ENCODE measurements at regions not wholly inside any gene's neighbourhood (a gene's known extent, or its start where the extent isn't known, plus 50 kb on each side); places are given as distances from the start of the nearest gene placed in this dataset.

DNA sequence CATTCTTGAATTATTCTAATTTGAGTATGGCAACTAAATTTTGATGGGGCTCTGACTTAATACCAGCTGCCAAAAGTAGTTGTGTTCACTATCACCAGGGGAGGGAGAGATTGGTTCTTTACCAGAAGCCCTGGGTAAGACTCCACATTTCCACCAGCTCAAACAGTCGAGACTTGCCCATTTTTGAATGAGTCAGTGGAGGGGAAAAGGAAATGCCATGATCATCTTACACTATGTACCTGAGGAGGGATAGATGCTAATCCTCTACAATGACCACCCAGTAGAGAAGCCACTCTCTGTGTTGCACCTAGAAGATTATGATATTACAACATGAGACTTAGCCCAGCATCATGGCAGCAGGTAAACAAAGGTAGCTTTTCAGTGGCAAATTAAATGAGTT, 77.0 kb upstream of the SGK1 start:
- no peaks in the 10 kb centered on the region for H4K20me1 ChIP-seq (ENCODE audit: insufficient read depth, low read length, poor library complexity, severe bottlenecking)
- no peaks in the 10 kb centered on the region for H3K36me3 ChIP-seq (ENCODE audit: insufficient read depth, low read length)
- TF ChIP-seq, protein P1, sequence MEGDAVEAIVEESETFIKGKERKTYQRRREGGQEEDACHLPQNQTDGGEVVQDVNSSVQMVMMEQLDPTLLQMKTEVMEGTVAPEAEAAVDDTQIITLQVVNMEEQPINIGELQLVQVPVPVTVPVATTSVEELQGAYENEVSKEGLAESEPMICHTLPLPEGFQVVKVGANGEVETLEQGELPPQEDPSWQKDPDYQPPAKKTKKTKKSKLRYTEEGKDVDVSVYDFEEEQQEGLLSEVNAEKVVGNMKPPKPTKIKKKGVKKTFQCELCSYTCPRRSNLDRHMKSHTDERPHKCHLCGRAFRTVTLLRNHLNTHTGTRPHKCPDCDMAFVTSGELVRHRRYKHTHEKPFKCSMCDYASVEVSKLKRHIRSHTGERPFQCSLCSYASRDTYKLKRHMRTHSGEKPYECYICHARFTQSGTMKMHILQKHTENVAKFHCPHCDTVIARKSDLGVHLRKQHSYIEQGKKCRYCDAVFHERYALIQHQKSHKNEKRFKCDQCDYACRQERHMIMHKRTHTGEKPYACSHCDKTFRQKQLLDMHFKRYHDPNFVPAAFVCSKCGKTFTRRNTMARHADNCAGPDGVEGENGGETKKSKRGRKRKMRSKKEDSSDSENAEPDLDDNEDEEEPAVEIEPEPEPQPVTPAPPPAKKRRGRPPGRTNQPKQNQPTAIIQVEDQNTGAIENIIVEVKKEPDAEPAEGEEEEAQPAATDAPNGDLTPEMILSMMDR (conservative IDR thresholded peaks at IDR 0.05; ENCODE audit: low read length): no peak
- no peak for TF ChIP-seq EZH2phosphoT487 (IDR thresholded peaks at IDR 0.05; ENCODE audit: borderline replicate concordance)

DNA sequence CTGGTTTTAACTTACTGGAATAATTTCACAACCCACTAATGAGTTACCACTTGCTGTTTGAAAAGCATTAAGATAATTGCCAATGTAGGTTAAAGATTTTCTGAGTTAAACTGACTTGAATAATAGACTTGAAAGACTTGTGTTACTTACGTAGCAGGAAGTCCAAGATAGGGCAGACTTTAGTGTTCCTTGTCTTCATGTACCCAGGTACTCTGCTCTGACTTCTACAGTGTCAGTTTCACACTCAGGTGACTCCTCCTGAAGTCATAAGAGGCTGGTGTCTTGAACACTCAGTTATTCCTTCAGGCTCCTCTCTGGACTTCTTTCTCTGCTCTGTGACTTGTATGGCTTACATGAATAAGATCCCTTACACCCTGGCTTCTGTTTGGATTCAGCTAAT, 76.3 kb upstream of the SGK1 start:
- H3K4me3 ChIP-seq (ENCODE audit: low read length, poor library complexity, severe bottlenecking): no peak overlapping the region
- H3K27me3 ChIP-seq (ENCODE audit: insufficient read depth, low read length, poor library complexity, severe bottlenecking): no peaks in the 10 kb centered on the region
- H3K4me2 ChIP-seq (ENCODE audit: low read depth, low read length, poor library complexity, severe bottlenecking): no peak overlapping the region
- no peaks in the 10 kb centered on the region for H4K20me1 ChIP-seq (ENCODE audit: insufficient read depth, low read length, poor library complexity, severe bottlenecking)
- no peaks in the 10 kb centered on the region for H3K4me1 ChIP-seq (ENCODE audit: insufficient read depth, low read length, poor library complexity, severe bottlenecking)
- no peaks in the 10 kb centered on the region for H3K9me3 ChIP-seq (ENCODE audit: insufficient read depth, low read depth, low read length)
- H3K9ac ChIP-seq (ENCODE audit: low read depth, low read length, poor library complexity, severe bottlenecking): no peak overlapping the region
- TF ChIP-seq, protein P1 (conservative IDR thresholded peaks at IDR 0.05; ENCODE audit: low read length): no peak
- TF ChIP-seq EZH2phosphoT487 (IDR thresholded peaks at IDR 0.05; ENCODE audit: borderline replicate concordance): no peak
- H3K36me3 ChIP-seq (ENCODE audit: insufficient read depth, low read length): no peaks in the 10 kb centered on the region
- no peaks in the 10 kb centered on the region for H3K9me2 ChIP-seq (replicated peaks; ENCODE audit: low read depth, low read length)
- no peak overlapping the region for H2AFZ ChIP-seq (ENCODE audit: low read length)
- H3F3A ChIP-seq (ENCODE audit: low read depth): no peaks in the 10 kb centered on the region
- no peaks in the 10 kb centered on the region for H3K79me2 ChIP-seq (ENCODE audit: insufficient read depth, low read length)

More for the DNA sequence above, 77.0 kb upstream of the SGK1 start:
- H3K27me3 ChIP-seq (ENCODE audit: insufficient read depth, low read length, poor library complexity, severe bottlenecking): no peaks in the 10 kb centered on the region
- H3K4me2 ChIP-seq (ENCODE audit: low read depth, low read length, poor library complexity, severe bottlenecking): no peak overlapping the region
- H3K79me2 ChIP-seq (ENCODE audit: insufficient read depth, low read length): no peaks in the 10 kb centered on the region
- no peak overlapping the region for H2AFZ ChIP-seq (ENCODE audit: low read length)
- H3F3A ChIP-seq (ENCODE audit: low read depth): no peaks in the 10 kb centered on the region
- H3K4me1 ChIP-seq (ENCODE audit: insufficient read depth, low read length, poor library complexity, severe bottlenecking): no peaks in the 10 kb centered on the region
- H3K4me3 ChIP-seq (ENCODE audit: low read length, poor library complexity, severe bottlenecking): no peak overlapping the region
- H3K9me3 ChIP-seq (ENCODE audit: insufficient read depth, low read depth, low read length): no peaks in the 10 kb centered on the region
- H3K9me2 ChIP-seq (replicated peaks; ENCODE audit: low read depth, low read length): no peaks in the 10 kb centered on the region
- H3K9ac ChIP-seq (ENCODE audit: low read depth, low read length, poor library complexity, severe bottlenecking): no peak overlapping the region

DNA sequence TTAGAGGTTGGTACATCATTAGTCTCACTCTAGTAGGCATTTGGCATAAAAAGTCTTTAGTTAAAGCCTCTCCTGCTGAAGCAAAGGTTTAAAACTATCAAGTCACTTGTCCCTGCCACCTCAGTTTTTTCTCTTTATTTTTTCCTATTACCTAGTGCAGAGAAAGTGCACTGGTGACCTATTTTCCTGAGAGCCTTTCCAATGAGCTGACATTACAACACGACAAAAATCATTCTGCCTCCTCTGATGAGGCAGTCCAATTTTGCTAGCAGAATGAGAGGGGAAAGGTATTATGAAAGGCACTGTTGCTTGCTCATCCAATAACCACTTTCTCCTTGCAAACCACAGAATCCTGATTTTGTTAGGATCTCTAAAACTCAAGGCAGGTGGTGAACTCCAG, 73.3 kb upstream of the SGK1 start:
- Histone ChIP-seq H3K9me3 (ENCODE audit: insufficient read depth, low read depth, low read length) (no peaks in the 10 kb centered on the region), H3K9ac (ENCODE audit: low read depth, low read length, poor library complexity, severe bottlenecking) (no peak overlapping the region), H3K9me2 (replicated peaks; ENCODE audit: low read depth, low read length) (no peaks in the 10 kb centered on the region), H3K4me1 (ENCODE audit: insufficient read depth, low read length, poor library complexity, severe bottlenecking) (no peaks in the 10 kb centered on the region), H4K20me1 (ENCODE audit: insufficient read depth, low read length, poor library complexity, severe bottlenecking) (no peaks in the 10 kb centered on the region), H3K36me3 (ENCODE audit: insufficient read depth, low read length) (no peaks in the 10 kb centered on the region), H3F3A (ENCODE audit: low read depth) (no peaks in the 10 kb centered on the region), H3K27me3 (ENCODE audit: insufficient read depth, low read length, poor library complexity, severe bottlenecking) (no peaks in the 10 kb centered on the region), H2AFZ (ENCODE audit: low read length) (no peak overlapping the region), H3K4me2 (ENCODE audit: low read depth, low read length, poor library complexity, severe bottlenecking) (no peak overlapping the region), H3K4me3 (ENCODE audit: low read length, poor library complexity, severe bottlenecking) (no peak overlapping the region), H3K79me2 (ENCODE audit: insufficient read depth, low read length) (no peaks in the 10 kb centered on the region)
- no peak for TF ChIP-seq EZH2phosphoT487 (IDR thresholded peaks at IDR 0.05; ENCODE audit: borderline replicate concordance)
- TF ChIP-seq, protein P1 (conservative IDR thresholded peaks at IDR 0.05; ENCODE audit: low read length): no peak

Measured in Loucy (cell line).